ENCODE measurements at regions not wholly inside any gene's neighbourhood (a gene's known extent, or its start where the extent isn't known, plus 50 kb on each side); places are given as distances from the start of the nearest gene placed in this dataset.

GRCh38 chr5:107211630-107212029, 459.1 kb downstream of the EFNA5 start:
- 88% methylated on average over 3 of the region's 3 CpGs for WGBS (ENCODE audit: low lambda C conversion rate, missing lambda C conversion rate)
- no peak overlapping the region for H3K4me2 ChIP-seq
- H3K27ac ChIP-seq: no peak overlapping the region
- no peaks in the 10 kb centered on the region for H3K9me3 ChIP-seq (ENCODE audit: low read depth)
- DNase-seq (ENCODE audit: low spot score): no peak
- H3K27me3 ChIP-seq: no peaks in the 10 kb centered on the region
- no peak overlapping the region for H2AFZ ChIP-seq
- no peaks in the 10 kb centered on the region for H3K4me1 ChIP-seq (ENCODE audit: insufficient read depth)
- H3K36me3 ChIP-seq (replicated peaks; ENCODE audit: insufficient read depth, low read depth): no peaks in the 10 kb centered on the region
- H4K20me1 ChIP-seq (ENCODE audit: insufficient read depth, poor library complexity, severe bottlenecking): no peaks in the 10 kb centered on the region
- no peaks in the 10 kb centered on the region for H3K9me2 ChIP-seq (replicated peaks; ENCODE audit: insufficient read depth)
- no peak overlapping the region for H3K4me3 ChIP-seq
- no peak for TF ChIP-seq CTCF (IDR thresholded peaks at IDR 0.05; ENCODE audit: poor library complexity)
- no peak for TF ChIP-seq EZH2phosphoT487 (IDR thresholded peaks at IDR 0.05; ENCODE audit: low read depth, severe bottlenecking, unreplicated experiment)
- no peak for TF ChIP-seq EZH2 (IDR thresholded peaks at IDR 0.05; ENCODE audit: borderline replicate concordance)
- H3K79me2 ChIP-seq: no peaks in the 10 kb centered on the region

GRCh38 chr5:107208867-107209266, 461.9 kb downstream of the EFNA5 start:
- WGBS (ENCODE audit: low lambda C conversion rate, missing lambda C conversion rate): 97% methylated on average over 3 of the region's 3 CpGs
- H3K27me3 ChIP-seq: no peaks in the 10 kb centered on the region
- H3K9me2 ChIP-seq (replicated peaks; ENCODE audit: insufficient read depth): no peaks in the 10 kb centered on the region
- no peaks in the 10 kb centered on the region for H3K4me1 ChIP-seq (ENCODE audit: insufficient read depth)
- no peaks in the 10 kb centered on the region for H3K9me3 ChIP-seq (ENCODE audit: low read depth)
- H3K27ac ChIP-seq: no peak overlapping the region
- no peaks in the 10 kb centered on the region for H3K36me3 ChIP-seq (replicated peaks; ENCODE audit: insufficient read depth, low read depth)
- DNase-seq (ENCODE audit: low spot score): no peak
- no peak overlapping the region for H3K4me2 ChIP-seq
- no peaks in the 10 kb centered on the region for H4K20me1 ChIP-seq (ENCODE audit: insufficient read depth, poor library complexity, severe bottlenecking)
- H2AFZ ChIP-seq: no peak overlapping the region
- TF ChIP-seq CTCF (IDR thresholded peaks at IDR 0.05; ENCODE audit: poor library complexity) (no peak), EZH2 (IDR thresholded peaks at IDR 0.05; ENCODE audit: borderline replicate concordance) (no peak), EZH2phosphoT487 (IDR thresholded peaks at IDR 0.05; ENCODE audit: low read depth, severe bottlenecking, unreplicated experiment) (no peak)
- no peaks in the 10 kb centered on the region for H3K79me2 ChIP-seq
- H3K4me3 ChIP-seq: no peak overlapping the region

- no peaks in the 10 kb centered on the region for H3K9me3 ChIP-seq (ENCODE audit: low read depth)
- H3K4me2 ChIP-seq: no peak overlapping the region
- no peaks in the 10 kb centered on the region for H3K4me1 ChIP-seq (ENCODE audit: insufficient read depth)
- WGBS (ENCODE audit: low lambda C conversion rate, missing lambda C conversion rate): 90% methylated on average over 5 of the region's 5 CpGs
- no peak for DNase-seq (ENCODE audit: low spot score)
- TF ChIP-seq EZH2 (IDR thresholded peaks at IDR 0.05; ENCODE audit: borderline replicate concordance) (no peak), EZH2phosphoT487 (IDR thresholded peaks at IDR 0.05; ENCODE audit: low read depth, severe bottlenecking, unreplicated experiment) (no peak), CTCF (IDR thresholded peaks at IDR 0.05; ENCODE audit: poor library complexity) (no peak)
- no peaks in the 10 kb centered on the region for H4K20me1 ChIP-seq (ENCODE audit: insufficient read depth, poor library complexity, severe bottlenecking)
- no peak overlapping the region for H2AFZ ChIP-seq
- no peaks in the 10 kb centered on the region for H3K9me2 ChIP-seq (replicated peaks; ENCODE audit: insufficient read depth)
- H3K27me3 ChIP-seq: no peaks in the 10 kb centered on the region
- H3K79me2 ChIP-seq: no peaks in the 10 kb centered on the region
- no peak overlapping the region for H3K4me3 ChIP-seq
- H3K36me3 ChIP-seq (replicated peaks; ENCODE audit: insufficient read depth, low read depth): no peaks in the 10 kb centered on the region
- H3K27ac ChIP-seq: no peak overlapping the region
Observed at GRCh38 chr5:107204413-107204812, 466.3 kb downstream of the EFNA5 start.

- Histone ChIP-seq H3K4me2 (no peak overlapping the region), H3K36me3 (replicated peaks; ENCODE audit: insufficient read depth, low read depth) (no peaks in the 10 kb centered on the region), H4K20me1 (ENCODE audit: insufficient read depth, poor library complexity, severe bottlenecking) (no peaks in the 10 kb centered on the region), H3K27me3 (no peaks in the 10 kb centered on the region), H3K79me2 (no peaks in the 10 kb centered on the region), H3K27ac (no peak overlapping the region), H3K4me1 (ENCODE audit: insufficient read depth) (no peaks in the 10 kb centered on the region), H3K9me3 (ENCODE audit: low read depth) (no peaks in the 10 kb centered on the region), H2AFZ (no peak overlapping the region), H3K4me3 (no peak overlapping the region), H3K9me2 (replicated peaks; ENCODE audit: insufficient read depth) (no peaks in the 10 kb centered on the region)
- no peak for DNase-seq (ENCODE audit: low spot score)
- TF ChIP-seq EZH2phosphoT487 (IDR thresholded peaks at IDR 0.05; ENCODE audit: low read depth, severe bottlenecking, unreplicated experiment): no peak
- no peak for TF ChIP-seq CTCF (IDR thresholded peaks at IDR 0.05; ENCODE audit: poor library complexity)
- no peak for TF ChIP-seq EZH2 (IDR thresholded peaks at IDR 0.05; ENCODE audit: borderline replicate concordance)
- WGBS (ENCODE audit: low lambda C conversion rate, missing lambda C conversion rate): 96% methylated on average over 4 of the region's 4 CpGs
Observed at GRCh38 chr5:107203243-107203642, 467.5 kb downstream of the EFNA5 start.
